Loucy (cell line): ENCODE measurements at regions not wholly inside any gene's neighbourhood (a gene's known extent, or its start where the extent isn't known, plus 50 kb on each side); places are given as distances from the start of the nearest gene placed in this dataset.

Source experiments
- CTCF ChIP-seq: fragments of 200-600 bp; sonication (generic); conservative IDR thresholded peaks from 2 replicates; pipeline ENCODE4 v1.5.1; 2014; ENCODE audit warnings: mild to moderate bottlenecking, antibody characterized with exemption, low read length
- EZH2phosphoT487 ChIP-seq: fragments of 200-600 bp; IDR thresholded peaks from 2 replicates; pipeline ENCODE4 v1.6.1; 2018; ENCODE audit warnings: antibody characterized with exemption, mild to moderate bottlenecking, moderate library complexity, borderline replicate concordance

- TF ChIP-seq EZH2phosphoT487 (no peak), CTCF (no peak)
These were observed 344.4 kb downstream of the THBS2 start for GRCh38 chr6:168909288-168909687.
